Liver (tissue), 8 donors: ENCODE measurements at regions not wholly inside any gene's neighbourhood (a gene's known extent, or its start where the extent isn't known, plus 50 kb on each side); places are given as distances from the start of the nearest gene placed in this dataset.

Experiments
- DNase-seq: peaks from one replicate; pipeline ENCODE4 v3.0.0-alpha.2; 2017; ENCODE audit warnings: low spot score
- H3K27ac ChIP-seq, 2 donors: one replicate each; pipeline ENCODE4 v1.7.0; 2013; ENCODE audit warnings: inconsistent platforms in 2 of 2, low read length in 2 of 2, control low read depth in 1 of 2, low read depth in 1 of 2, mild to moderate bottlenecking in 1 of 2
- H3K27me3 ChIP-seq, 4 donors: one replicate each; pipeline versions ENCODE4 v1.6.1 to v1.7.0; 2013; ENCODE audit warnings: low read length in 3 of 4, inconsistent platforms in 1 of 4, mild to moderate bottlenecking in 1 of 4, moderate library complexity in 1 of 4; ENCODE audit not compliant: control insufficient read depth in 4 of 4, insufficient read depth in 4 of 4
- H3K36me3 ChIP-seq, 4 donors: one replicate each; pipeline versions ENCODE4 v1.6.1 to v1.7.0; 2013; ENCODE audit warnings: low read length in 3 of 4, mild to moderate bottlenecking in 3 of 4, low read depth in 1 of 4, moderate library complexity in 1 of 4; ENCODE audit not compliant: control insufficient read depth in 4 of 4, insufficient read depth in 3 of 4
- H3K4me1 ChIP-seq, 4 donors: one replicate each; pipeline versions ENCODE4 v1.6.1 to v1.7.0; 2013; ENCODE audit warnings: low read length in 3 of 4, mild to moderate bottlenecking in 3 of 4, moderate library complexity in 1 of 4; ENCODE audit not compliant: control insufficient read depth in 4 of 4, insufficient read depth in 4 of 4
- H3K4me3 ChIP-seq, 3 donors: one replicate each; pipeline versions ENCODE4 v1.6.1 to v1.7.0; 2013; ENCODE audit warnings: low read length in 3 of 3, control low read depth in 1 of 3, low read depth in 1 of 3, mild to moderate bottlenecking in 1 of 3
- H3K9ac ChIP-seq, 2 donors: one replicate each; pipeline ENCODE4 v1.7.0; 2013; ENCODE audit warnings: low read length in 2 of 2, mild to moderate bottlenecking in 2 of 2, moderate library complexity in 2 of 2, control low read depth in 1 of 2, low read depth in 1 of 2
- H3K9me3 ChIP-seq, 4 donors: one replicate each; pipeline versions ENCODE4 v1.6.1 to v1.7.0; 2013; ENCODE audit warnings: low read length in 3 of 4; ENCODE audit not compliant: control insufficient read depth in 4 of 4
- ATF3 ChIP-seq: IDR thresholded peaks from 2 replicates; pipeline ENCODE4 v1.6.1; 2016; ENCODE audit warnings: antibody characterized with exemption
- CTCF ChIP-seq: fragments of 150-350 bp; IDR thresholded peaks from 2 replicates; pipeline ENCODE4 v1.5.1; 2017; ENCODE audit warnings: improper control_type of control experiment, low read depth, low read length; ENCODE audit not compliant: missing input control
- EGR1 ChIP-seq, 2 donors: IDR thresholded peaks; 2 replicates each; pipeline ENCODE4 v1.6.1; 2016 to 2018; ENCODE audit warnings: antibody characterized with exemption in 2 of 2, low read depth in 2 of 2
- FOXA2 ChIP-seq: IDR thresholded peaks from 2 replicates; pipeline ENCODE4 v1.6.1; 2016; ENCODE audit warnings: antibody characterized with exemption
- GABPA ChIP-seq, 2 donors: IDR thresholded peaks in 1 of 2; conservative IDR thresholded peaks in 1 of 2; 2 replicates each; pipeline ENCODE4 v1.6.1; 2016; ENCODE audit warnings: antibody characterized with exemption in 2 of 2, mild to moderate bottlenecking in 1 of 2, moderate library complexity in 1 of 2
- HNF4A ChIP-seq, 2 donors: conservative IDR thresholded peaks; 2 replicates each; pipeline ENCODE4 v1.6.1; 2016; ENCODE audit warnings: antibody characterized with exemption in 2 of 2, mild to moderate bottlenecking in 2 of 2
- HNF4G ChIP-seq: IDR thresholded peaks from 2 replicates; pipeline ENCODE4 v1.6.1; 2016; ENCODE audit warnings: antibody characterized with exemption
- JUND ChIP-seq, 2 donors: IDR thresholded peaks; 2 replicates each; pipeline ENCODE4 v1.6.1; 2016; ENCODE audit warnings: antibody characterized with exemption in 2 of 2
- MAX ChIP-seq: IDR thresholded peaks from 2 replicates; pipeline ENCODE4 v1.6.1; 2016; ENCODE audit warnings: antibody characterized with exemption
- NR2F2 ChIP-seq: IDR thresholded peaks from 2 replicates; pipeline ENCODE4 v1.6.1; 2016; ENCODE audit warnings: antibody characterized with exemption
- RAD21 ChIP-seq, 2 donors: IDR thresholded peaks; 2 replicates each; pipeline ENCODE4 v1.6.1; 2016; ENCODE audit warnings: antibody characterized with exemption in 2 of 2, mild to moderate bottlenecking in 2 of 2
- REST ChIP-seq: IDR thresholded peaks from 2 replicates; pipeline ENCODE4 v1.6.1; 2016; ENCODE audit warnings: antibody characterized with exemption, mild to moderate bottlenecking
- SP1 ChIP-seq: IDR thresholded peaks from 2 replicates; pipeline ENCODE4 v1.6.1; 2018; ENCODE audit warnings: antibody characterized with exemption, mild to moderate bottlenecking
- TAF1 ChIP-seq: conservative IDR thresholded peaks from 2 replicates; pipeline ENCODE4 v1.6.1; 2016; ENCODE audit warnings: antibody characterized with exemption, mild to moderate bottlenecking
- YY1 ChIP-seq: IDR thresholded peaks from 2 replicates; pipeline ENCODE4 v1.6.1; 2016; ENCODE audit warnings: antibody characterized with exemption, mild to moderate bottlenecking
- ZBTB33 ChIP-seq: IDR thresholded peaks from 2 replicates; pipeline ENCODE4 v1.6.1; 2016; ENCODE audit warnings: antibody characterized with exemption
- WGBS: extraction: QIAGEN DNeasy Blood & Tissue Kit; methylation state at CpG from one replicate; pipeline ENCODE4 v1.1.7; 2013; 5-methylcytosine and 5-hydroxymethylcytosine counted together
- donor health status: healthy.
- donor health status: healthy.
- donor health status: healthy.
- donor health status: healthy.
- donor health status: healthy.

GRCh38 chr4:115918149-115918548, 804.7 kb upstream of the NDST4 start:
- Histone ChIP-seq H3K9ac (no peak overlapping the region), H3K9me3 (no peaks in the 10 kb centered on the region), H3K36me3 (no peaks in the 10 kb centered on the region), H3K27ac (no peak overlapping the region), H3K4me1 (no peaks in the 10 kb centered on the region), H3K27me3 (no peaks in the 10 kb centered on the region), H3K4me3 (no peak overlapping the region)
- TF ChIP-seq RAD21 (IDR thresholded peaks at IDR 0.05): no peak
- TF ChIP-seq ATF3: no peak
- no peak for TF ChIP-seq REST
- no peak for TF ChIP-seq GABPA (IDR thresholded peaks at IDR 0.05 in 1 of 2, conservative IDR thresholded peaks at IDR 0.05 in 1 of 2)
- TF ChIP-seq SP1: no peak
- TF ChIP-seq EGR1 (IDR thresholded peaks at IDR 0.05; ENCODE audit: low read depth in 2 of 2): no peak
- no peak for TF ChIP-seq ZBTB33
- no peak for TF ChIP-seq TAF1
- TF ChIP-seq MAX: no peak
- TF ChIP-seq CTCF: no peak
- TF ChIP-seq HNF4A (conservative IDR thresholded peaks at IDR 0.05): no peak
- no peak for TF ChIP-seq FOXA2
- TF ChIP-seq NR2F2: no peak
- no peak for TF ChIP-seq YY1
- TF ChIP-seq JUND (IDR thresholded peaks at IDR 0.05): no peak
- DNase-seq: no peak

- TF ChIP-seq EGR1 (IDR thresholded peaks at IDR 0.05; ENCODE audit: low read depth in 2 of 2) (no peak), FOXA2 (no peak), MAX (no peak), HNF4G (no peak), JUND (IDR thresholded peaks at IDR 0.05) (no peak), RAD21 (IDR thresholded peaks at IDR 0.05) (no peak), TAF1 (no peak), ATF3 (no peak), NR2F2 (no peak), GABPA (IDR thresholded peaks at IDR 0.05 in 1 of 2, conservative IDR thresholded peaks at IDR 0.05 in 1 of 2) (no peak), REST (no peak), CTCF (no peak)
- H3K9me3 ChIP-seq: no peaks in the 10 kb centered on the region
- H3K36me3 ChIP-seq: no peaks in the 10 kb centered on the region
- no peak overlapping the region for H3K9ac ChIP-seq
- 48% methylated on average over 2 of the region's 2 CpGs for WGBS
- H3K27me3 ChIP-seq: no peaks in the 10 kb centered on the region
- no peak overlapping the region for H3K4me3 ChIP-seq
- DNase-seq: no peak
- no peak overlapping the region for H3K27ac ChIP-seq
- H3K4me1 ChIP-seq: no peaks in the 10 kb centered on the region
Observed at GRCh38 chr4:115906428-115906827, 793.0 kb upstream of the NDST4 start.
